LNCaP clone FGC (cell line): ENCODE measurements at regions not wholly inside any gene's neighbourhood (a gene's known extent, or its start where the extent isn't known, plus 50 kb on each side); places are given as distances from the start of the nearest gene placed in this dataset.

ENCODE experiments used
- DNase-seq: peaks from one replicate; pipeline ENCODE4 v3.0.0-alpha.2; 2011; ENCODE audit warnings: low read depth
- H3K4me3 ChIP-seq: 2 replicates; pipeline ENCODE4 v1.5.1; 2011; ENCODE audit warnings: mild to moderate bottlenecking, low read depth, low read length, control low read depth
- CTCF ChIP-seq: IDR thresholded peaks from 2 replicates; pipeline ENCODE4 v1.5.1; 2012; ENCODE audit warnings: mild to moderate bottlenecking; ENCODE audit not compliant: control insufficient read depth, insufficient read depth; ENCODE audit errors: extremely low read depth

- no peak for TF ChIP-seq CTCF
- DNase-seq = no peak
- H3K4me3 ChIP-seq = no peak overlapping the region
Measured at GRCh38 chr20:51176876-51177275, 154.0 kb upstream of the KCNG1 start.

DNA sequence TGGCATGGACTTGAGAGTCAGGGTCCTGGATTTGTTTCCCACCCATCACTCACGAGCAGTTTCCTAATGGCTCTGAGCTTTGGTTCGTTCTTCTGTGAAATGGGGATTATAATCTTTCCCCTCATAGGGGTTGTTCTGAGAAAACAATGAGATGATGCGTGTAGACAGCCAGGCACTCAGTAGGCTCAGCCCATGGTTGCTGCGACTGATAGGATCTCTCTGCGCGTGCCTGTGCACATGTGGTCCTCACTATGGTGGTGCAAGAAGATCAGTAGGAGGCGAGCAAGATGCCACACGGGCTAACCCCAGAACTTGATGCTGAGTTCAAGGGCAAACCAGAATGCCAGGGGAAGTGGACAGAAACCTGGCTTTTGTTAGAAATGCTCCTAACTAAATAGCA, 153.5 kb upstream of the KCNG1 start:
- no peak for TF ChIP-seq CTCF
- no peak for DNase-seq
- H3K4me3 ChIP-seq = no peak overlapping the region

- H3K4me3 ChIP-seq = no peak overlapping the region
- no peak for TF ChIP-seq CTCF
- no peak for DNase-seq
Measured at GRCh38 chr20:51175724-51176123, 152.8 kb upstream of the KCNG1 start.

- H3K4me3 ChIP-seq = no peak overlapping the region
- DNase-seq = no peak
- TF ChIP-seq CTCF = no peak
Measured at GRCh38 chr20:51175156-51175555, 152.2 kb upstream of the KCNG1 start.

GRCh38 chr20:51174536-51174935, 151.6 kb upstream of the KCNG1 start:
- TF ChIP-seq CTCF = no peak
- no peak overlapping the region for H3K4me3 ChIP-seq
- DNase-seq = no peak

DNA sequence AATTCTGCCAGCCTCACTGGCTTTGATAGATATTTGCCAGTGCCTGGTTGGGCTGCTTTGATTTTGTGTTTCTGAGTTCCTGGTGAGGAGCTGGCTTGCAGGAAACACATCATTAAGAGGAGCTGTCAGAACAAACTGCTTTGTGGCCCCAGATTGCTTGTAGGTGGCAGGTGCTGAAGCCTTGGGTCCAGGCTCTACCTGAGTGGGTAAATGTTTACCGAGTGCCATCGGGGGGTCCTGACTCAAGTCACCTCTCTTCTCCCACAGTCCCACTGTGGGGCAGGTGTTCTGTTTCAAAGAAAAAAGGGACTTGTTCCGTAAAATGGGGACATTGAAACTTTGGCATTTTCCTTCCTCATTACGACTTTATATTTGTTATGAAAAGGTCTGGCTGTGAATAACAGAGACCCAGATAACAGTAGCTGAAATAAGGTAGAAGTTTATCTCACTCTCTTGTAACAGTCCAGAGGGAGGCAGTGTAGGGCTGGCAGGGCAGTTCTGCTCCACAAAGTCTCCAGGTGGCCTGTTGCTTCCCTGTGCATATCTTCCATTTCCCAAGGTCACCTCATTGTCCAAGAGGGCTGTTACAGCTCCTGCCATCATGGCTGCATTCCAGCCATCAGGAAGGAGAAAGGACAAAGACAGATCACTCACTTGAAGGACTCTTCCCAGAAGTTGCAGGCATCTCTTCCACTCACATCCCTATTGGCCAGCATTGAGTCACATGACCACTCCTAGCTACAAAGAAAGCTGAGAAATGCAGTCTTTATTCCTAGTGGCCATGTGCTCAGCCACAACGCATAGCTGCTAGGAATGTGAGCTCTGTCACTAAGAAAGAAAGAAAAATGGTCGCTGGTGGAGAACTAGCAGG, 149.9 kb upstream of the KCNG1 start:
- no peak overlapping the region for H3K4me3 ChIP-seq
- no peak for TF ChIP-seq CTCF
- no peak for DNase-seq

DNA sequence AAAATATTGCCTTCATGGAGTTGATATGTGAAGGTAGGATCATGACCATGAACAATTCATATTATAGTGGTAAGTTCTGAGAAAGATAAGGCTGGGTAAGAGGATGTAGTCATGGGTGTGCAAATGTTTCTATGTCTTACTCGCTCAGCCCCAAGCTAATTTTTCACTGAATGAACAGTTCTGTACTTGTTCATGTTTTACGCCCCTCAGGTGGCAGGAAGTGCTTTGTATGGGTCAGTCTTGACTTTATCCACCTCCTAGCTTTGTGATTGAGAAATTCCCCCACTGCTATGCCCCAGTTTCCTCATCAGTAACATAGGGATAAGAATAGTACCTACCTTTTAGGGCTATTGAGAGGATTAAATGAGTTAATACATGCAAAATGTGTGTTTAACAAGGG, 148.2 kb upstream of the KCNG1 start:
- DNase-seq = no peak
- no peak overlapping the region for H3K4me3 ChIP-seq
- no peak for TF ChIP-seq CTCF
